ENCODE measurements at regions not wholly inside any gene's neighbourhood (a gene's known extent, or its start where the extent isn't known, plus 50 kb on each side); places are given as distances from the start of the nearest gene placed in this dataset.

DNA sequence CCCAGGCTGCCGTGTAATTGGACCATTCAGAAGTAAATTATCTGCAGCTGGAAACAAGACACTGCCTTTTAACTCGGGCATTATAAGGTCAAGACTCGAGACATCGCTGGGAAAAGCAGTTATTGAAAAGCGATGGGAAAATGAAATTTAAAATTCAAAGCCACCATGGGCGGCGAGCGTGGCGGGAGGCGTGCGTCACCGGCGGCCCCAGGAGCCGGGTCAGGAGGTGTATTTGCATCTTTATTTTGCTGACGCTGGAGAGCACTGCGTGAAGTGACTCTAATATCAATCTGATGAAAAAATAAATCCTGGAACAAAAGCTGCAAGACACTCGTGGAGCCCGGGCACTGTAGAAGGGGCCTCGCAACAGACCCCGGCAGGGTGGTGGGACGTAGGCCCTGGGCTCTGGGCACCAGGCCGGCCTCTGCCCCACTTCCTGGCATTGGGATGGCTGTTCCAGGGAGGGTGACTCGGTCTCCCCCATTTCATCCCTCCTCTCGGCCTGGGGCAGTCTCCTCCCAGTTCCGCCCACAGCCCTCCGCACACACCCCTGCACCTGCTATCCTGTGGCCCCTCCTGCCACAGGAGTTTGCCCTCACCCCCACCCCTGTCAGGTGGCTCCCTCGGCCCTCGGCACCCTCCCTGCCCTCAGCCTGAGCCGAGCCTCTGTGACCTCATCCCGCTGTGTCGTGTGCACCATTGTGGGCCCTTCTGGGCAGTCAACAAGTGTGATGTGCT is 196.2 kb downstream of the KIF26A start:
- TF ChIP-seq, protein P1, sequence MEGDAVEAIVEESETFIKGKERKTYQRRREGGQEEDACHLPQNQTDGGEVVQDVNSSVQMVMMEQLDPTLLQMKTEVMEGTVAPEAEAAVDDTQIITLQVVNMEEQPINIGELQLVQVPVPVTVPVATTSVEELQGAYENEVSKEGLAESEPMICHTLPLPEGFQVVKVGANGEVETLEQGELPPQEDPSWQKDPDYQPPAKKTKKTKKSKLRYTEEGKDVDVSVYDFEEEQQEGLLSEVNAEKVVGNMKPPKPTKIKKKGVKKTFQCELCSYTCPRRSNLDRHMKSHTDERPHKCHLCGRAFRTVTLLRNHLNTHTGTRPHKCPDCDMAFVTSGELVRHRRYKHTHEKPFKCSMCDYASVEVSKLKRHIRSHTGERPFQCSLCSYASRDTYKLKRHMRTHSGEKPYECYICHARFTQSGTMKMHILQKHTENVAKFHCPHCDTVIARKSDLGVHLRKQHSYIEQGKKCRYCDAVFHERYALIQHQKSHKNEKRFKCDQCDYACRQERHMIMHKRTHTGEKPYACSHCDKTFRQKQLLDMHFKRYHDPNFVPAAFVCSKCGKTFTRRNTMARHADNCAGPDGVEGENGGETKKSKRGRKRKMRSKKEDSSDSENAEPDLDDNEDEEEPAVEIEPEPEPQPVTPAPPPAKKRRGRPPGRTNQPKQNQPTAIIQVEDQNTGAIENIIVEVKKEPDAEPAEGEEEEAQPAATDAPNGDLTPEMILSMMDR (IDR thresholded peaks at IDR 0.05; ENCODE audit: insufficient read depth, low read depth, low read length, missing control alignments): no peak
- no peak overlapping the region for H3K4me3 ChIP-seq (ENCODE audit: low read length)

DNA sequence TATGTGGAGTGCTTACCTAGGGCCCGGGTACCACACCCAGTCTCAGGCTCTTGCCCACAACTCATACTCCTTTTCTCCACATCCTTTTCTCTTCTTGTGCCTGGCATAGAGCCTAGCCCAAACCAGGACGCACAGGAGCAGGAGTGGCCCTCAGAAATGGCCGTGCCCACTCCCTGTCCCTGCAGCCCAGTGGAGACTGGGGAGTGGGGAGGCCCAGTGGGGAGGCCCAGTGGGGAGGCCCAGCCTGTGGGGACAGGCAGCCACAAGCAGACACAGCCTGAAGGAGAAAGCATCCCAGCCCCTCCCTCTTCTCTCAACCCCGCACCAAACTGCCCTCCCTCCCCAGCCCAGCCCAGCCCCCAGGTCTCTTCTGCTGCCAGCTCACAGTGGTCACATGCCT is 196.8 kb downstream of the KIF26A start:
- no peak for DNase-seq (ENCODE audit: low read depth)
- no peak overlapping the region for H3K4me3 ChIP-seq (ENCODE audit: low read length)
- TF ChIP-seq, protein P1 (IDR thresholded peaks at IDR 0.05; ENCODE audit: insufficient read depth, low read depth, low read length, missing control alignments): no peak

More for the DNA sequence above, 196.2 kb downstream of the KIF26A start:
- DNase-seq (ENCODE audit: low read depth): no peak

DNA sequence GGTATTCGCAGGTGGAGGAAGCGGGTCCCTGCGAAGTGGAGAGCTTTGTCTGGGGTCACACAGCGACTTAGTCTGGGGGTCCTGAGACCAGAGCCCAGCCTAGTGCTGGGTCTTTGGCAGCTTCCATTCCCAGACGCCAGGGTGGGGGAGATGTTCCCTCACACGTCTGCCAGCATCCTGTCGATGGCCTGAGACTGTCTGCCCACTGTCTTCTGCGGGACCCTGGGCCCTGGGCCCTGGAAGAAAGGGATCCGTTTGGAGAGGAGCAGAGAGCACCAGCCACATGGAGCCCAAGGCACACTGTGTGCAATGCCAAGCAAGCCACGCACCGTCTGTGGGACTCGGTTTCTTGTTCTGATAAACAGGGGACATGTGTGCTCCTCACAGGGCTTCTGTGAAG is 197.2 kb downstream of the KIF26A start:
- TF ChIP-seq, protein P1 (IDR thresholded peaks at IDR 0.05; ENCODE audit: insufficient read depth, low read depth, low read length, missing control alignments): no peak
- H3K4me3 ChIP-seq (ENCODE audit: low read length): no peak overlapping the region
- no peak for DNase-seq (ENCODE audit: low read depth)

DNA sequence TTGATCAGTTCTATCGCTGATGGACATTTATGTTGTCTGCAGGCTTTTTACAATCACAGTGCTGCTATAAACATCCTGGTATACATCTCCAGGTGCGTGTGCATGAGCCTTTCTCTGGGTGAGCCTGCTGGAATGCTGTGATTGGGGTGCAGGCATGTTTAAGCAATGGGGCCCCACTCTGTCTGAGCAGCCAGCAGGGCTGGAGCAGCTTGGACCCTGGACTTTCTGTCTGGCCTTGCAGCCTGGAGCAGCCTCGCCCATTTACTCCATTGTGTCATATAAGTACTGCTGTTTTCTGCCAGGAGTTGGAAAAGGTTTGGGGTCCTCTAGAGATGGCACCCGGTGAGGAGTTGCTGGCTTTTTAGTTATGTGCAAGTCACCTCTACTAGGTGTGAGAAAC is 199.0 kb downstream of the KIF26A start:
- DNase-seq (ENCODE audit: low read depth): no peak
- no peak overlapping the region for H3K4me3 ChIP-seq (ENCODE audit: low read length)
- TF ChIP-seq, protein P1 (IDR thresholded peaks at IDR 0.05; ENCODE audit: insufficient read depth, low read depth, low read length, missing control alignments): no peak

DNA sequence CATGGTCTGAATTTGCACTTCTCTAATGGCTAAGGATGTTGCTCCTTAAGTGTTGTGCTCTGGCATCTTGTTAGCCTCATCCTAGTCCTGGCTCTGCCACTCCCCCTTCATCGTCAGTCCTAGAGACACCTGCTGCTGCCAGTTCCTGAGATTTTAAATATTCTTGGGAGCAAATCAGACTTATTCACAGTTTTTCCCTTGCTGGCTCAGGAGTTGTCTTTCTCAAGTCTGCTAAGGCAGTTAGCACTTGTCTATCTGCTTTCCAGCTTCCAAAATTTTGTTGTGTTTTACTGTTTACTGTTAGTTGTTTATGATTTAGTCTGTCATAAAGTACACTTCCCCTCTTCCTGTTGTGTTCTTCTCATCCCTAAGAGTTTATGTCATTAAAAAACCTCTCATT is 201.0 kb downstream of the KIF26A start:
- TF ChIP-seq, protein P1 (IDR thresholded peaks at IDR 0.05; ENCODE audit: insufficient read depth, low read depth, low read length, missing control alignments): no peak
- no peak for DNase-seq (ENCODE audit: low read depth)
- H3K4me3 ChIP-seq (ENCODE audit: low read length): no peak overlapping the region

DNA sequence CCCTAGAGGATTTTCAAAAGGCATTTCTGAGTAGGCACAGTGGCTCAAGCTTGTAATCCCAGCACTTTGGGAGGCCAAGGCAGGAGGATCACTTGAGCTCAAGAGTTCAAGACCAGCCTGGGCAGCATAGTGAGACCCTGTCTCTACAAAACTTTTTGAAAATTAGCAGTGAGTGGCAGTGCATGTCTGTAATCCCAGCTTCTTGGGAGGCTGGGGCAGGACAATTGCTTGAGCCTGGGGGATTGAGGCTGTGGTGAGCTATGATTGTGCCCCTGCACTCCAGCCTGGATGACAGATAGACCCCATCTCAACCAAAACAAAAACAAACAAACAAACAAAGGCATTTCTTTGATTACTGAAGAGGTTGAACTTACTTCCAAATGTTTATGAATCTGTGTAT is 201.4 kb downstream of the KIF26A start:
- TF ChIP-seq, protein P1 (IDR thresholded peaks at IDR 0.05; ENCODE audit: insufficient read depth, low read depth, low read length, missing control alignments): no peak
- no peak overlapping the region for H3K4me3 ChIP-seq (ENCODE audit: low read length)
- DNase-seq (ENCODE audit: low read depth): no peak
